Lower lobe of right lung (tissue), 2 donors: ENCODE measurements at regions not wholly inside any gene's neighbourhood (a gene's known extent, or its start where the extent isn't known, plus 50 kb on each side); places are given as distances from the start of the nearest gene placed in this dataset.

ENCODE experiments used
- ATAC-seq, 2 donors: fragments of 200-7000 bp; cut with Tn5 transposase; one replicate each; pipeline ENCODE4 v1.9.1; 2020 to 2022; ENCODE audit warnings: mild to moderate bottlenecking in 2 of 2, moderate library complexity in 2 of 2
- DNase-seq: peaks from one replicate; pipeline ENCODE4 v3.0.0-alpha.2; 2020
- H3K27ac ChIP-seq: fragments of 200-600 bp; one replicate; pipeline ENCODE4 v1.8.0; 2022
- H3K27me3 ChIP-seq: fragments of 200-600 bp; one replicate; pipeline ENCODE4 v1.8.0; 2022; ENCODE audit warnings: low read depth
- H3K36me3 ChIP-seq: fragments of 200-600 bp; one replicate; pipeline ENCODE4 v1.8.0; 2022; ENCODE audit warnings: mild to moderate bottlenecking
- H3K4me1 ChIP-seq: fragments of 200-600 bp; one replicate; pipeline ENCODE4 v1.8.0; 2022
- H3K4me3 ChIP-seq: fragments of 200-600 bp; one replicate; pipeline ENCODE4 v1.8.0; 2022; ENCODE audit warnings: mild to moderate bottlenecking
- H3K9me3 ChIP-seq: fragments of 200-600 bp; one replicate; pipeline ENCODE4 v1.8.0; 2022
- CTCF ChIP-seq: fragments of 200-600 bp; IDR thresholded peaks from one replicate; pipeline ENCODE4 v1.8.0; 2022; ENCODE audit warnings: antibody characterized with exemption, mild to moderate bottlenecking
- intact Hi-C: fragments of 100-400 bp; cut with DNase I; formaldehyde crosslinking; loops from one replicate; pipeline ENCODE4 v1.11.0; 2022
- donor health status: DM: no; HTN: yes; CAD: no; lungs with severe emphysema.

GRCh38 chr9:86843206-86843605, 104.1 kb downstream of the GAS1 start:
- Histone ChIP-seq H3K9me3 (no peaks in the 10 kb centered on the region), H3K4me1 (no peaks in the 10 kb centered on the region), H3K36me3 (no peaks in the 10 kb centered on the region), H3K27me3 (peaks cover 9% of the 10 kb centered on the region), H3K27ac (no peak overlapping the region), H3K4me3 (no peak overlapping the region)
- intact Hi-C loops, result no loop called here
- ATAC-seq (no peak), DNase-seq (no peak)
- no peak for TF ChIP-seq CTCF

- no peak overlapping the region for H3K27ac ChIP-seq
- TF ChIP-seq CTCF, result no peak
- intact Hi-C loops, result no loop called here
- H3K9me3 ChIP-seq, result no peaks in the 10 kb centered on the region
- DNase-seq, result no peak
- no peak for ATAC-seq
- H3K36me3 ChIP-seq, result no peaks in the 10 kb centered on the region
- peaks cover 9% of the 10 kb centered on the region for H3K27me3 ChIP-seq
- no peaks in the 10 kb centered on the region for H3K4me1 ChIP-seq
- H3K4me3 ChIP-seq, result no peak overlapping the region
Observed at GRCh38 chr9:86842573-86842972, 104.7 kb downstream of the GAS1 start.

- H3K4me1 ChIP-seq, result no peaks in the 10 kb centered on the region
- no peak overlapping the region for H3K27ac ChIP-seq
- no peak overlapping the region for H3K4me3 ChIP-seq
- H3K27me3 ChIP-seq, result peaks cover 8% of the 10 kb centered on the region
- no peak for TF ChIP-seq CTCF
- H3K36me3 ChIP-seq, result no peaks in the 10 kb centered on the region
- DNase-seq (no peak), ATAC-seq (no peak)
- intact Hi-C loops, result no loop called here
- H3K9me3 ChIP-seq, result no peaks in the 10 kb centered on the region
Observed at GRCh38 chr9:86839522-86839921, 107.8 kb downstream of the GAS1 start.

- DNase-seq, result no peak
- no peaks in the 10 kb centered on the region for H3K36me3 ChIP-seq
- peaks cover 8% of the 10 kb centered on the region for H3K27me3 ChIP-seq
- H3K9me3 ChIP-seq, result no peaks in the 10 kb centered on the region
- no peak for TF ChIP-seq CTCF
- H3K4me1 ChIP-seq, result no peaks in the 10 kb centered on the region
- ATAC-seq, result no peak
- H3K27ac ChIP-seq, result no peak overlapping the region
- no peak overlapping the region for H3K4me3 ChIP-seq
- intact Hi-C loops, result no loop called here
Observed at GRCh38 chr9:86838519-86839497, 108.5 kb downstream of the GAS1 start.

GRCh38 chr9:86837345-86837744, 110.0 kb downstream of the GAS1 start:
- intact Hi-C loops, result no loop called here
- H3K27me3 ChIP-seq, result peaks cover 5% of the 10 kb centered on the region
- ATAC-seq (no peak), DNase-seq (no peak)
- TF ChIP-seq CTCF, result no peak
- H3K9me3 ChIP-seq, result no peaks in the 10 kb centered on the region
- no peaks in the 10 kb centered on the region for H3K4me1 ChIP-seq
- H3K4me3 ChIP-seq, result no peak overlapping the region
- H3K27ac ChIP-seq, result no peak overlapping the region
- no peaks in the 10 kb centered on the region for H3K36me3 ChIP-seq
